Loucy (cell line): ENCODE measurements at regions not wholly inside any gene's neighbourhood (a gene's known extent, or its start where the extent isn't known, plus 50 kb on each side); places are given as distances from the start of the nearest gene placed in this dataset.

ENCODE experiments used
- CTCF ChIP-seq: fragments of 200-600 bp; sonication (generic); conservative IDR thresholded peaks from 2 replicates; pipeline ENCODE4 v1.5.1; 2014; ENCODE audit warnings: mild to moderate bottlenecking, antibody characterized with exemption, low read length
- EZH2phosphoT487 ChIP-seq: fragments of 200-600 bp; IDR thresholded peaks from 2 replicates; pipeline ENCODE4 v1.6.1; 2018; ENCODE audit warnings: antibody characterized with exemption, mild to moderate bottlenecking, moderate library complexity, borderline replicate concordance

- TF ChIP-seq CTCF (no peak), EZH2phosphoT487 (no peak)
Measured at GRCh38 chr1:65538664-65539063, 118.2 kb downstream of the LEPR start.
